ENCODE measurements at regions not wholly inside any gene's neighbourhood (a gene's known extent, or its start where the extent isn't known, plus 50 kb on each side); places are given as distances from the start of the nearest gene placed in this dataset.
"Not testable (repeated sequence)": the region's sequence is repeated elsewhere in the genome, so short reads cannot be mapped to it uniquely, and the experiment has no call there.

DNA sequence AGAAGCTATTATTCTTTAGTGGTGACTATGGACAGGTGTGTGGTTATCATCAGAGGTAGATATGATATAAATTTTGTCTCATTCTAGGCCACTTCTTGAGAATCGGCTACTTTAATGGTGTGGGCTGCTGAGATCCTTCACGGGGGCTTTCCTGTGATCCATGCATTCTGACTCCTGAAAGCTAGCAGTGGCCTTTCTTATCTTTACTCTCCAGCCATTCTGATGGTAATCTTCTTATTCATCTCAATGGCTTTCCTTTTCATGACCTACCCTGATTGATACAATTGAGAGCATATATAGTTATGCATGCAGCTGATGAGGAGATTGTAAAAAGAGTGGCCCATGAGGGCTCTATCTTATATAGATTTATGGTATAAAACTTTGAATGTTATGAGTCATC lies 78.3 kb upstream of the ZPLD1 start:
- Mint-ChIP-seq H3K27me3 (peaks cover 0 to 2% of the 10 kb centered on the region in 2 donors), H3K36me3 (no peaks in the 10 kb centered on the region), H3K27ac (no peak overlapping the region), H3K9me3 (no peaks in the 10 kb centered on the region), H3K4me1 (no peaks in the 10 kb centered on the region), H3K4me3 (no peak overlapping the region)
- Histone ChIP-seq H3K27ac (ENCODE audit: low read depth, low read length) (no peak overlapping the region), H3K9me3 (ENCODE audit: low read length) (no peaks in the 10 kb centered on the region), H3K4me1 (ENCODE audit: insufficient read depth, low read length) (no peaks in the 10 kb centered on the region), H3K27me3 (ENCODE audit: insufficient read depth, low read length, poor library complexity, severe bottlenecking) (no peaks in the 10 kb centered on the region), H3K4me3 (ENCODE audit: low read length) (no peak overlapping the region), H3K36me3 (ENCODE audit: insufficient read depth, low read length) (no peaks in the 10 kb centered on the region)
- DNase-seq = no peak
- ChIA-PET CTCF (no interaction called here), POLR2A (no interaction called here)

GRCh38 chr3:102357313-102357712 lies 77.5 kb upstream of the ZPLD1 start:
- H3K4me3 Mint-ChIP-seq; H3K4me1 ChIP-seq (ENCODE audit: insufficient read depth, low read length); H3K27me3 ChIP-seq (ENCODE audit: insufficient read depth, low read length, poor library complexity, severe bottlenecking); POLR2A ChIA-PET; H3K4me3 ChIP-seq (ENCODE audit: low read length); H3K9me3 ChIP-seq (ENCODE audit: low read length); H3K27ac Mint-ChIP-seq; H3K27ac ChIP-seq (ENCODE audit: low read depth, low read length); H3K36me3 Mint-ChIP-seq; H3K4me1 Mint-ChIP-seq; H3K9me3 Mint-ChIP-seq; DNase-seq; H3K36me3 ChIP-seq (ENCODE audit: insufficient read depth, low read length); H3K27me3 Mint-ChIP-seq; CTCF ChIA-PET: not testable (repeated sequence)

DNA sequence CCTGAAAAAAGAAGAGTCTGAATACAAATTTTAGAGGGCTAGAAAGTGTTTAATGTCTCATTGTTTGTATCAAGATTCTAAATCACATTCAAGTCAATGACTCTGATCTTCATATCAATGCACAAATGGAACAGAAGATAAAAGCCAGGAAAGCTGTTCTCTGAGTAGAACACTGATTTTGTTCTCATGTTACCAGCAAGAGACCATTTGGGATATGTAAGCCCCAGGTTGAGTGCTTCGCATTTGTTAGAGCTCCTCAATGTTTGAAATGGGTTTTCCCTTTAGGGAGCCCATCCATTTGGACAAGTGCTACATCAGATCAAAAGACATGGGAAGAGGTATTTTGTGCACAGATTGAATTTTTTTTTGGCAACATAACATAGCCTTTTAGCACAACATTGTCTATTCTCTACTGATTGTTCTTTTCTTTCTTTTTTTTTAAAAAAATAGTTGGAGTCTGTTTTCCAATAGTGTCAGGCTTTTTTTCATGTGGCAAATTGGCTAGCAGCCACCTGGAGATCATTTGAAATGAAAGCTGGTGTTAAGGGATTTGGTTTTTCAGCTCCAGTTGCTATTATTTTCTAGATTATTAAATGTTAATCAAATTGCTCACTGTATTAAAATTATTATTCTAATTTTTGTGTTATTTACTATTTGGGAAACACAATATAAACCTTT lies 74.5 kb upstream of the ZPLD1 start:
- H3K9me3 Mint-ChIP-seq = peaks cover 4 to 14% (median 12%) of the 10 kb centered on the region in 5 donors
- Histone ChIP-seq H3K36me3 (ENCODE audit: insufficient read depth, low read length) (no peaks in the 10 kb centered on the region), H3K27ac (ENCODE audit: low read depth, low read length) (no peak overlapping the region), H3K4me3 (ENCODE audit: low read length) (no peak overlapping the region), H3K9me3 (ENCODE audit: low read length) (peaks cover 8% of the 10 kb centered on the region), H3K27me3 (ENCODE audit: insufficient read depth, low read length, poor library complexity, severe bottlenecking) (no peaks in the 10 kb centered on the region), H3K4me1 (ENCODE audit: insufficient read depth, low read length) (no peaks in the 10 kb centered on the region)
- ChIA-PET CTCF (interaction anchor here (1.0 kb wide), 1 partner anchor 23 kb away, joined by 3 read pairs; no protein-coding TSS in a partner anchor), POLR2A (no interaction called here)
- H3K27me3 Mint-ChIP-seq = peaks cover 0 to 4% of the 10 kb centered on the region in 2 donors
- H3K4me1 Mint-ChIP-seq = no peaks in the 10 kb centered on the region
- H3K27ac Mint-ChIP-seq = no peak overlapping the region
- no peaks in the 10 kb centered on the region for H3K36me3 Mint-ChIP-seq
- DNase-seq = no peak
- no peak overlapping the region for H3K4me3 Mint-ChIP-seq

DNA sequence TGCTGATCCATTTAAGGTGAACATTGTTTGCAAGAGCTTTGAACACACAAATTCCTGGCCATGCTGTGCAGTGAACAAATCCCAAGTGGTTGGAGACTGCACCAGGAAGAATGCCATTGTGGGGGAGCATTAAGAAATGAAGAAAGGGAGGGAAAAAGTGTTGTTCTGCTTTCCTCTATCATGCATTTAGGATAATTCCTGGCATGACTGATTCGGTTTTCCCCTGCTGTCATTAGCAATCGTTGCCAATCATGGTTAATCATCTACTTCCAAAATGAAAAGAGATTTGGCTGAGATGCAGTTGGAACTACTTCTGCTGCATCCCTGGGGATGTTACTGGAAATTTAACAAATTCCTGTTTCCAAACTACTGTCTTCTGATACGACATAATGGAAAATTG lies 73.7 kb upstream of the ZPLD1 start:
- Mint-ChIP-seq H3K4me3 (no peak overlapping the region), H3K4me1 (no peaks in the 10 kb centered on the region), H3K27me3 (peaks cover 0 to 4% of the 10 kb centered on the region in 2 donors), H3K9me3 (peaks cover 4 to 20% (median 16%) of the 10 kb centered on the region in 5 donors), H3K36me3 (no peaks in the 10 kb centered on the region), H3K27ac (no peak overlapping the region)
- DNase-seq = no peak
- no peak overlapping the region for H3K27ac ChIP-seq (ENCODE audit: low read depth, low read length)
- no peaks in the 10 kb centered on the region for H3K36me3 ChIP-seq (ENCODE audit: insufficient read depth, low read length)
- no peaks in the 10 kb centered on the region for H3K4me1 ChIP-seq (ENCODE audit: insufficient read depth, low read length)
- H3K27me3 ChIP-seq (ENCODE audit: insufficient read depth, low read length, poor library complexity, severe bottlenecking) = no peaks in the 10 kb centered on the region
- CTCF ChIA-PET = no interaction called here
- peaks cover 8% of the 10 kb centered on the region for H3K9me3 ChIP-seq (ENCODE audit: low read length)
- no peak overlapping the region for H3K4me3 ChIP-seq (ENCODE audit: low read length)
- POLR2A ChIA-PET = no interaction called here

DNA sequence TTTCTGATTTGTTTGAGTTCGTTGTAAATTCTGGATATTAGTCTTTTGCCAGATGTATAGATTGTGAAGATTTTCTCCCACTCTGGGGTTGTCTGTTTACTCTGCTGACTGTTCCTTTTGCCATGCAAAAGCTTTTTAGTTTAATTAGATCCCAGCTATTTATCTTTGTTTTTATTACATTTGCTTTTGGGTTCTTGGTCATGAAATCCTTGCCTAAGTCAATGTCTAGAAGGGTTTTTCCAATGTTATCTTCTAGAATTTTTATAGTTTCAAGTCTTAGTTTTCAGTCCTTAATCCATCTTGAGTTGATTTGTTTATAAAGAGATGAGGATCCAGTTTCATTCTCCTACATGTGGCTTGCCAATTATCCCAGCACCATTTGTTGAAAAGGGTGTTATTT lies 68.7 kb upstream of the ZPLD1 start:
- H3K4me3 ChIP-seq (ENCODE audit: low read length); H3K36me3 ChIP-seq (ENCODE audit: insufficient read depth, low read length); H3K27me3 Mint-ChIP-seq; DNase-seq; H3K27ac ChIP-seq (ENCODE audit: low read depth, low read length); H3K27ac Mint-ChIP-seq; H3K36me3 Mint-ChIP-seq; H3K27me3 ChIP-seq (ENCODE audit: insufficient read depth, low read length, poor library complexity, severe bottlenecking); POLR2A ChIA-PET; H3K4me1 Mint-ChIP-seq; CTCF ChIA-PET; H3K9me3 ChIP-seq (ENCODE audit: low read length); H3K4me1 ChIP-seq (ENCODE audit: insufficient read depth, low read length); H3K4me3 Mint-ChIP-seq: not testable (repeated sequence)
- peaks cover 5 to 31% (median 16%) of the 10 kb centered on the region in 5 donors for H3K9me3 Mint-ChIP-seq

DNA sequence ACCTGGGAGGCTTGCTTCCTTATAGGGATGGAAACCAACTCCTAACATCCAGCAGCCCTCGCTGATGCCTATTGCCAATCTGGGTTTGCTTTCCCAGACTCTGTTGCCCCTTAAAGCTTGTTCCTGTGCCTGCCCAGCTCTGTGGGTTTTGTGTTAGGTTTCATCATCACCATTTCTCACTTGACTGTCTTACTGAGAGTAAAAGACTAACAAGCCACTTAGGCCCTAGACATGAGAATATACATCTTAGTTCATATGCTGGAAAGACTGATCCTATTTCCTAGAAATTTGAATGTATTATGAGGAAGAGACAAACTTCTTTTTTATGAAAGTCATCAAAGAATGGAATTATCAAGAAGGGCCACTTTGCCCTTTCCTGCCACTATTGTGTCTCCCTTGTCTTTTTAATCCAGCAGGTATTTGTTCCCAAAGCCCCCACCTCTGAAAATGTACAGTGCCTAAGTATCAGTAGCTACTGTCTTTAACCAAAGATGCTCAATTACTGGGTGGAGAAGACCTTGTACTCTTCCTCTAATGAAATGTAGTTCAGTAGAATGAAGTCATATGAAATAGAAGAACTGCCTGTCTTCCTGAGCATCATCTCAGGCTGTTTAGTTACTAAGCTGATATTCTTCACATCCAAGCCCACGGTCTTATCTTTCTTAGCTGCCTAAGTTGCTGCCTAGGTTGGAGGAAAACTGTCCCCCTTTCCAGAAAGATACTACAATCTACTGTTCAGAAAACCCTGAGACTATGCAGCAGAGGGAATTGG lies 59.8 kb upstream of the ZPLD1 start:
- no peak overlapping the region for H3K4me3 ChIP-seq (ENCODE audit: low read length)
- H3K36me3 ChIP-seq (ENCODE audit: insufficient read depth, low read length) = no peaks in the 10 kb centered on the region
- ChIA-PET POLR2A (no interaction called here), CTCF (no interaction called here)
- H3K9me3 Mint-ChIP-seq = peaks cover 0 to 3% (median 0%) of the 10 kb centered on the region in 5 donors
- H3K4me3 Mint-ChIP-seq = no peak overlapping the region
- H3K9me3 ChIP-seq (ENCODE audit: low read length) = no peaks in the 10 kb centered on the region
- H3K4me1 Mint-ChIP-seq = no peaks in the 10 kb centered on the region
- no peaks in the 10 kb centered on the region for H3K27me3 Mint-ChIP-seq
- no peak overlapping the region for H3K27ac Mint-ChIP-seq
- H3K36me3 Mint-ChIP-seq = no peaks in the 10 kb centered on the region
- no peaks in the 10 kb centered on the region for H3K4me1 ChIP-seq (ENCODE audit: insufficient read depth, low read length)
- H3K27me3 ChIP-seq (ENCODE audit: insufficient read depth, low read length, poor library complexity, severe bottlenecking) = no peaks in the 10 kb centered on the region
- DNase-seq = no peak
- no peak overlapping the region for H3K27ac ChIP-seq (ENCODE audit: low read depth, low read length)

GRCh38 chr3:102378216-102378615 lies 56.6 kb upstream of the ZPLD1 start:
- Mint-ChIP-seq H3K4me3 (no peak overlapping the region), H3K4me1 (no peaks in the 10 kb centered on the region), H3K36me3 (no peaks in the 10 kb centered on the region), H3K9me3 (no peaks in the 10 kb centered on the region), H3K27ac (no peak overlapping the region), H3K27me3 (no peaks in the 10 kb centered on the region)
- POLR2A ChIA-PET = no interaction called here
- CTCF ChIA-PET = no interaction called here
- Histone ChIP-seq H3K9me3 (ENCODE audit: low read length) (no peaks in the 10 kb centered on the region), H3K36me3 (ENCODE audit: insufficient read depth, low read length) (no peaks in the 10 kb centered on the region), H3K4me3 (ENCODE audit: low read length) (no peak overlapping the region), H3K27me3 (ENCODE audit: insufficient read depth, low read length, poor library complexity, severe bottlenecking) (no peaks in the 10 kb centered on the region), H3K27ac (ENCODE audit: low read depth, low read length) (no peak overlapping the region), H3K4me1 (ENCODE audit: insufficient read depth, low read length) (no peaks in the 10 kb centered on the region)
- DNase-seq = no peak

- H3K9me3 Mint-ChIP-seq; H3K27ac ChIP-seq (ENCODE audit: low read depth, low read length); H3K9me3 ChIP-seq (ENCODE audit: low read length); H3K4me3 Mint-ChIP-seq; POLR2A ChIA-PET; H3K27ac Mint-ChIP-seq; H3K36me3 Mint-ChIP-seq; H3K27me3 Mint-ChIP-seq; H3K4me3 ChIP-seq (ENCODE audit: low read length); H3K4me1 Mint-ChIP-seq; H3K4me1 ChIP-seq (ENCODE audit: insufficient read depth, low read length); CTCF ChIA-PET; DNase-seq; H3K27me3 ChIP-seq (ENCODE audit: insufficient read depth, low read length, poor library complexity, severe bottlenecking); H3K36me3 ChIP-seq (ENCODE audit: insufficient read depth, low read length): not testable (repeated sequence)
Measured at GRCh38 chr3:102382201-102382600, 52.6 kb upstream of the ZPLD1 start.

All from CD8-positive, alpha-beta memory T cell (primary cell).